Activated T-cell treated with anti-CD3 and anti-CD28 coated beads for 48 hours (primary cell): ENCODE measurements at regions not wholly inside any gene's neighbourhood (a gene's known extent, or its start where the extent isn't known, plus 50 kb on each side); places are given as distances from the start of the nearest gene placed in this dataset.

Source experiments
- DNase-seq: peaks from one replicate; pipeline ENCODE4 v3.0.0-alpha.2; 2020; ENCODE audit warnings: low read depth

DNA sequence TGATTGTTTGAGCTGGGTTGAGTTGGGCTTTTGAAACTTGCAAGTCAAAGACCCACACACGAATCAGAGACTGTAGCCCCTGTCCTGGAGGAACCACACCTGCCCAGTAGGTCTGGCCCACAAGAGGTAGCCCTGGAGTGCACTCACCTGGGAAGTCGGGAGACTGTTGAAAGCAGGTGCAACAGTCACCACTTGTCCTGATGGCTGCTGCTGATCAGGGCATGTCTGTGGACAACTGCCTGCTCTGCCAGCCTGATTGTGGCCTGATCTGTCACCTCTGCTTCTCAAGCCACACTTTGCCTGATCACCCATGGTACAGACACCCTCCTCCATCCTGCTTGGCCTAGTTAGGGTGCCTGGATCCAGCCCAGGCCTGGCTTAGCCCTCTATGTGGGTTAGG lies 105.0 kb upstream of the HAAO start:
- DNase-seq, result no peak

DNA sequence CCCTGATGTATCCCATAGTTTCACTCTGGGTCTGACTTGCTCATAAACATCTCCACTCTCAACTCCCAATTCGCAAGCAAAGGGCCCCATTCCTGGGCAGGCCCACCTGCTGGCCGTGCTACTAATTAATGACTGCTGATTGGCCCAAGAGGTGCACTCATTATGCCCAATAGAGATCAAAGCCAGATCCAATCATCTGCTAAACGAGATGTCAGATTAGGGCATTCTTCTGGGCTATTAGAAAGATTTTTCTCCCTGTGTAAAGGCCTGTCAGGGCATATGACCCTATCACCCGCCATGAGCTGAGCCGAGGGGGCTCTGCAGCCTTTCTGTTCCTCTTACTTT lies 103.4 kb upstream of the HAAO start:
- DNase-seq, result no peak

GRCh38 chr2:42895134-42895790 lies 102.9 kb upstream of the HAAO start:
- DNase-seq, result peak; percentile 15

GRCh38 chr2:42893047-42893758 lies 100.8 kb upstream of the HAAO start:
- DNase-seq, result no peak

GRCh38 chr2:42890791-42891355 lies 98.5 kb upstream of the HAAO start:
- no peak for DNase-seq

- no peak for DNase-seq
Observed at GRCh38 chr2:42888321-42889245, 96.2 kb upstream of the HAAO start.

- DNase-seq, result no peak
Observed at GRCh38 chr2:42886921-42887320, 94.5 kb upstream of the HAAO start.

GRCh38 chr2:42882756-42883155 lies 90.4 kb upstream of the HAAO start:
- no peak for DNase-seq

GRCh38 chr2:42881732-42882131 lies 89.3 kb upstream of the HAAO start:
- no peak for DNase-seq

GRCh38 chr2:42880738-42881690 lies 88.6 kb upstream of the HAAO start:
- no peak for DNase-seq

- DNase-seq, result no peak
Observed at GRCh38 chr2:42879913-42880737, 87.7 kb upstream of the HAAO start.

DNA sequence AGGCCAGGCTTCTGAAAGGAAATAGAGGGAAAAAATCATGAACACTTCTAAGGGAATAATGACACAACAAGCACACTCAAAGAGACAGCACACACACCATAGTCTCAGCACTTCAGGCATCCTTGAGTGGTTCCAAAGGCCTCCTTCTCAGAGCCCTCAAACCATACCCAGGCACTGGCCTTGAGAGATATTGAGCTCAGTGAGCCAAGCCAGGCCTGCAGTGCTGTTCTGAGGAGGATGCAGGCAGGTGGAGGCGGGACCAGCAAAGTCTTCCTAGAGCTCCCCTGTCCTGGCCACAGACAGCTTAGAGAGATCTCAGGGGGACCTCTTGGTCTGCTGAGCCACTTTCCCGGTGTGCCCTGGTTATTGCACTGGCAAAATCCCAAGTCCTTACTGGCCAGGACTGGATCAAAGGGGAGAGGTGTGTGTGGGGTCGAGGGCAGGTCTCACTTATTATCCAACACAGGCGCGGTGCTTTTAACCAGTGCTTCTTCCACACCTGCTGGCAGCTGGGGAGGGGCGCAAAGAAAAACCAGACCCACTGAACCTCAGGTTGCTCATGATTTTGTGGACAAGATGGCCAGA lies 86.8 kb upstream of the HAAO start:
- DNase-seq, result no peak

DNA sequence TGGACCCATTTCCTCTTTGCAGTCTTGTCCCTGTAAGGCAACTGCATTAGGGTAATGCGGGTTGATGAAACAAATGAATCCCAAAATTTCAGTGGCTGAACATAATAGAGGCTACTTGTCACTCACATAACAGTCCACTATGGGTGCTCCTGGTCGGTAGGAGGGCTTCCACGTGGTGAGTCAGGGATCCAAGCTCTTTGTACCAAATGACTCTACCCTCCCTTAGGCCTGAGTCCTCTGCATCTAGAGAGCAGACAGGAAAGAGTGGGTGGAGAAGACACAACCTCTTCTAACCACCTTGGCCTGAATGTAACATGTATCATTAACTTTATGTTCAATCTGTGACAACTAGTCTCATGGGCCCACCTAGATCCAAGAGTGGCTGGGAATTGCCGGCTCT lies 86.2 kb upstream of the HAAO start:
- DNase-seq, result peak; percentile 26

DNA sequence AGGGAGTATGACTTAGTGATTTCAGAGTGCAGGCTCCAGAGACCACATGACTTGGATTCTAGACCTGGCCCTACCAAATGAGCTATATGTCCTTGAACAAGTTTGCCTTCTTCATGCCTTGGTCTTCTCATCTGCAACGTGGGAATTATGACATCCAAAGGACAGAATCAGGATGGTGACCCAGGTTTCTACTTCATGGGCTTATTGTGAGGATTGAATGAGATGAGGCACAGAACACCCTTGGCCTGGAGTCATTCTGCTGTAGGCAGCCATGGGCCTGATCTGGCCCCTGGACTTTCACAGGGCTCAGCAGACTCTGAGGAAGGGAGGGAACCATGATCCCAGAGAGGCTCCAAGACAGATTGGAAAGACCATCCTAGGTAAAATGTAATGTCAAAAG lies 85.6 kb upstream of the HAAO start:
- no peak for DNase-seq

GRCh38 chr2:42877511-42877910 lies 85.1 kb upstream of the HAAO start:
- no peak for DNase-seq

DNA sequence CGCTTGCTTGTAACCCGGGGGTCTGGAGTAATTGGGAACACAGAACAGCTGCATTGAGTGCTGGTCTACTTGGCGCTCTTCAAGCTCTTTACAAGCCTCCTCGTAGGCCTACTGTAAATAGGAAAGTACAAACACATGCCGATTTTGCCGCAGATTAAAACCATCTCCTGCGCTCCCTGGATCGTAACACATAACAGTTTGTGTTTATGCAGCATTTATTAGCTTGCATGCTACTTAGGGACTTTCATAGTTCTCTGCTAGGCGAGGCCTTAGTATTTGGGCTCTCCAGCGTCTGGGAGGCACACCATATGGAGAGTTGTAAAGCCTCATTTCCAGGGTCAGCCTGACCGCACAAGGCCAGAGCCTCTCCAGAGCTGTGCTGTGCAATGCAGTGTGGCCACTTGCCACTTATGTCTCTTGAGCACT lies 84.0 kb upstream of the HAAO start:
- no peak for DNase-seq

DNA sequence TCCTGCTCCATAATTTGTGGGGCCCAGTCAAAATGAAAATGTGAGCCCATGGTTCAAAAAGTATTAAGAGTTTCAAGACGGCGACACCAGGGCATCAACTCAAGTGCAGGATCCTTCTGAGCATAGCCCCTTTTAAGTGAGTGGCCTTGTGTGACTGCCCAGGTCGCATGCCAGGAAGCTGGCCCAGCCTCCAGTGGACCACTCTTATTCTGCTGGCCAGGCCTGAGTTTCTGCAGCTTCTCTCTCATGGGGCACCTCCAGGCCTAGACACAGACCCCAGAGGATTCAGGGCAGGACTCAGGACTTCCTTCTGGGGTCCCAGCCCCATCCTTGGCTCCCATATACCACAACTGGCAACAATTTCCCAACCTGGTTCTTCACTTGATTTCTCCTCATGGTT lies 83.5 kb upstream of the HAAO start:
- DNase-seq, result no peak

DNA sequence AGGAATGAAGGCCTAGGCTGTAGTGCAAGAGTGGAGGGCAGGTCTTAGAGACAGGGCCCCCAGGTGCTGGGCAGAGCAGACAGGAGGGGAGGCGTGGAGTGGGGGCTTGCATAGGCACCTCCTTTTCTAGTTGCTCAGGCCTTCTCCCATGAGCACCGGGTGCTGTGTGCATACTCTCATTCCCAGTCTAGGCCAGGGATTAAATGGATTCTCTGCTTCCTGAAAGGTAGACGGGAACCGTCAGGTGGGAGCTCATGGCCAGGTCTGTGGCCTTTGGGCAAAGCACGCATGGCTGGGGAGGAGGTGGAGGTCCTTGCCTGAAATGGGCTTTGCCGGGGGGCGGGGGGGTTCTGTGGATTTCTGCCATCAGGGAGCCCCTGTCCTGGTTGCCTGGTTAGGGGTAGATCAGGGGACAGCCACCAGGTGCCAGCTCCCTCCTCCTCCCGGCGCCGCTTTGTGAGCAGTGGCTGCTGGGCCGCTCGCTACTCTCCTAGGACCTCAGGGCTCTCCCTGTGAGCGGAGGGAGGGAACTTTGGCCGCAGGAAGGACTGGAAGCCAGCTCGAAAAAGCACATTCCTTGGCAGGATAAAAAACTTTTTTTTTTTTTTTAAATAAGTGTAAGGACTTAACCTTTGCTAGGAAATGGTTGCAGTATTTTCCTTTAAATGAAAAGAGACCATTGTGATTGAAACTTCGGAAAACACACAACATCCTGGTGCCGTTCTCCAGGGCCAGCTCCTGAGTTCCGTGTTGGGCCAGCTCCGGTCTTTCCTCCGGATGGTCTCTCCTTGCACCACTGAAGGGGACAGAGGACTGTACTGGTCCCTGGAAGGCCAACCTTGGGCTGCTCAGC lies 82.8 kb upstream of the HAAO start:
- DNase-seq, result no peak

- DNase-seq, result no peak
Observed at GRCh38 chr2:42872721-42873120, 80.3 kb upstream of the HAAO start.
